WTC11 (cell line): ENCODE measurements at regions not wholly inside any gene's neighbourhood (a gene's known extent, or its start where the extent isn't known, plus 50 kb on each side); places are given as distances from the start of the nearest gene placed in this dataset.

ENCODE experiments used
- CREB1 ChIP-seq: sonication (generic); formaldehyde crosslinking; IDR thresholded peaks from 2 replicates; pipeline ENCODE4 v1.8.0; 2023; ENCODE audit warnings: mild to moderate bottlenecking, missing genetic modification reagents
- CTCF ChIP-seq: fragments of 200-600 bp; IDR thresholded peaks from 2 replicates; pipeline ENCODE4 v1.8.0; 2022; ENCODE audit warnings: antibody characterized with exemption
- MAX ChIP-seq: sonication (generic); formaldehyde crosslinking; IDR thresholded peaks from 2 replicates; pipeline ENCODE4 v1.8.0; 2022; ENCODE audit warnings: mild to moderate bottlenecking, missing genetic modification reagents
- RELA ChIP-seq: sonication (generic); formaldehyde crosslinking; IDR thresholded peaks from 2 replicates; pipeline ENCODE4 v1.8.1; 2022; ENCODE audit warnings: missing genetic modification reagents, mild to moderate bottlenecking, borderline replicate concordance
- TEAD4 ChIP-seq: sonication (generic); formaldehyde crosslinking; IDR thresholded peaks from 2 replicates; pipeline ENCODE4 v1.8.0; 2022; ENCODE audit warnings: mild to moderate bottlenecking, missing genetic modification reagents
- TP53 ChIP-seq: sonication (generic); formaldehyde crosslinking; IDR thresholded peaks from 2 replicates; pipeline ENCODE4 v1.8.1; 2023; ENCODE audit warnings: mild to moderate bottlenecking, missing genetic modification reagents
- ZNF512 ChIP-seq: sonication (generic); formaldehyde crosslinking; IDR thresholded peaks from 2 replicates; pipeline ENCODE4 v1.8.1; 2022; ENCODE audit warnings: missing genetic modification reagents, borderline replicate concordance

GRCh38 chr5:159456261-159456660, 126.0 kb upstream of the IL12B start:
- TF ChIP-seq CTCF (no peak), TEAD4 (CRISPR knock-in tag) (no peak), TP53 (no peak), MAX (CRISPR knock-in tag) (no peak), RELA (CRISPR knock-in tag) (no peak), ZNF512 (CRISPR knock-in tag) (no peak), CREB1 (CRISPR knock-in tag) (no peak)
